Neural progenitor cell (in vitro differentiated cells): ENCODE measurements at regions not wholly inside any gene's neighbourhood (a gene's known extent, or its start where the extent isn't known, plus 50 kb on each side); places are given as distances from the start of the nearest gene placed in this dataset.

Source experiments
- DNase-seq: peaks from one replicate; pipeline ENCODE4 v3.0.0-alpha.2; 2016; ENCODE audit warnings: low spot score
- H2AFZ ChIP-seq: fragments of 200-600 bp; sonication (generic); replicated peaks from 2 replicates; pipeline ENCODE4 v1.6.1; 2016; ENCODE audit warnings: antibody characterized with exemption
- H3F3A ChIP-seq: fragments of 200-600 bp; sonication (generic); 2 replicates; pipeline ENCODE4 v1.6.1; 2016; ENCODE audit warnings: antibody characterized with exemption, low read depth
- H3K27ac ChIP-seq: fragments of 200-600 bp; sonication (generic); 2 replicates; pipeline ENCODE4 v1.5.1; 2016; ENCODE audit warnings: mild to moderate bottlenecking
- H3K27me3 ChIP-seq: fragments of 200-600 bp; sonication (generic); 2 replicates; pipeline ENCODE4 v1.6.1; 2016; ENCODE audit warnings: mild to moderate bottlenecking, moderate library complexity
- H3K36me3 ChIP-seq: fragments of 200-600 bp; sonication (generic); 2 replicates; pipeline ENCODE4 v1.5.1; 2016
- H3K4me1 ChIP-seq: fragments of 200-600 bp; sonication (generic); 2 replicates; pipeline ENCODE4 v1.6.1; 2016; ENCODE audit warnings: mixed run types
- H3K4me2 ChIP-seq: fragments of 200-600 bp; sonication (generic); 2 replicates; pipeline ENCODE4 v1.6.1; 2016
- H3K4me3 ChIP-seq: fragments of 200-600 bp; sonication (generic); 2 replicates; pipeline ENCODE4 v1.5.1; 2016
- H3K79me2 ChIP-seq: fragments of 200-600 bp; sonication (generic); 2 replicates; pipeline ENCODE4 v1.6.1; 2016; ENCODE audit warnings: low read depth
- H3K9ac ChIP-seq: fragments of 200-600 bp; sonication (generic); 2 replicates; pipeline ENCODE4 v1.6.1; 2016
- H3K9me3 ChIP-seq: fragments of 200-600 bp; sonication (generic); 2 replicates; pipeline ENCODE4 v1.5.1; 2016; ENCODE audit warnings: low read depth
- H4K20me1 ChIP-seq: fragments of 200-600 bp; sonication (generic); 2 replicates; pipeline ENCODE4 v1.6.1; 2016; ENCODE audit warnings: low read depth
- H3K27ac Mint-ChIP-seq: 3 replicates; pipeline ENCODE4 v1.8.0; 2021; ENCODE audit warnings: mixed read lengths
- H3K27me3 Mint-ChIP-seq: 2 replicates; pipeline ENCODE4 v1.8.0; 2022; ENCODE audit warnings: low read depth, mild to moderate bottlenecking, inconsistent platforms, moderate library complexity, mixed read lengths; ENCODE audit not compliant: insufficient read depth
- H3K36me3 Mint-ChIP-seq: 3 replicates; pipeline ENCODE4 v1.8.0; 2021; ENCODE audit warnings: mixed read lengths
- H3K4me1 Mint-ChIP-seq: 3 replicates; pipeline ENCODE4 v1.8.0; 2021; ENCODE audit warnings: mixed read lengths
- H3K4me3 Mint-ChIP-seq: 3 replicates; pipeline ENCODE4 v1.8.0; 2021; ENCODE audit warnings: mild to moderate bottlenecking, moderate library complexity, mixed read lengths
- H3K9me3 Mint-ChIP-seq: 3 replicates; pipeline ENCODE4 v1.8.0; 2020; ENCODE audit warnings: mixed read lengths
- EZH2 ChIP-seq: fragments of 200-600 bp; sonication (generic); IDR thresholded peaks from 2 replicates; pipeline ENCODE4 v1.6.1; 2017; ENCODE audit warnings: antibody characterized with exemption, mild to moderate bottlenecking, moderate library complexity
- EZH2phosphoT487 ChIP-seq: fragments of 200-600 bp; sonication (generic); IDR thresholded peaks from 2 replicates; pipeline ENCODE4 v1.6.1; 2017; ENCODE audit warnings: antibody characterized with exemption
- TF ChIP-seq, protein P1 (sequence below): fragments of 200-600 bp; sonication (generic); IDR thresholded peaks from 2 replicates; pipeline ENCODE4 v1.5.1; 2017; ENCODE audit warnings: antibody characterized with exemption, mild to moderate bottlenecking

GRCh38 chr16:65531475-65531874, 409.6 kb upstream of the CDH11 start:
- DNase-seq, result no peak
- Histone ChIP-seq H3K27me3 (no peaks in the 10 kb centered on the region), H2AFZ (no peak overlapping the region), H3K27ac (no peak overlapping the region), H3K9ac (no peak overlapping the region), H3K79me2 (no peaks in the 10 kb centered on the region), H3K4me1 (peaks cover 12% of the 10 kb centered on the region), H4K20me1 (no peaks in the 10 kb centered on the region), H3K4me3 (no peak overlapping the region), H3F3A (no peaks in the 10 kb centered on the region), H3K9me3 (no peaks in the 10 kb centered on the region), H3K4me2 (no peak overlapping the region), H3K36me3 (no peaks in the 10 kb centered on the region)
- Mint-ChIP-seq H3K27ac (no peak overlapping the region), H3K4me1 (peaks cover 5% of the 10 kb centered on the region), H3K4me3 (no peak overlapping the region), H3K9me3 (peaks cover 16% of the 10 kb centered on the region), H3K27me3 (peaks cover 6% of the 10 kb centered on the region), H3K36me3 (no peaks in the 10 kb centered on the region)
- TF ChIP-seq, protein P1, sequence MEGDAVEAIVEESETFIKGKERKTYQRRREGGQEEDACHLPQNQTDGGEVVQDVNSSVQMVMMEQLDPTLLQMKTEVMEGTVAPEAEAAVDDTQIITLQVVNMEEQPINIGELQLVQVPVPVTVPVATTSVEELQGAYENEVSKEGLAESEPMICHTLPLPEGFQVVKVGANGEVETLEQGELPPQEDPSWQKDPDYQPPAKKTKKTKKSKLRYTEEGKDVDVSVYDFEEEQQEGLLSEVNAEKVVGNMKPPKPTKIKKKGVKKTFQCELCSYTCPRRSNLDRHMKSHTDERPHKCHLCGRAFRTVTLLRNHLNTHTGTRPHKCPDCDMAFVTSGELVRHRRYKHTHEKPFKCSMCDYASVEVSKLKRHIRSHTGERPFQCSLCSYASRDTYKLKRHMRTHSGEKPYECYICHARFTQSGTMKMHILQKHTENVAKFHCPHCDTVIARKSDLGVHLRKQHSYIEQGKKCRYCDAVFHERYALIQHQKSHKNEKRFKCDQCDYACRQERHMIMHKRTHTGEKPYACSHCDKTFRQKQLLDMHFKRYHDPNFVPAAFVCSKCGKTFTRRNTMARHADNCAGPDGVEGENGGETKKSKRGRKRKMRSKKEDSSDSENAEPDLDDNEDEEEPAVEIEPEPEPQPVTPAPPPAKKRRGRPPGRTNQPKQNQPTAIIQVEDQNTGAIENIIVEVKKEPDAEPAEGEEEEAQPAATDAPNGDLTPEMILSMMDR, result no peak
- no peak for TF ChIP-seq EZH2phosphoT487
- TF ChIP-seq EZH2, result no peak

GRCh38 chr16:65525707-65526106, 403.8 kb upstream of the CDH11 start:
- Mint-ChIP-seq H3K27me3 (peaks cover 5% of the 10 kb centered on the region), H3K4me3 (no peak overlapping the region), H3K36me3 (no peaks in the 10 kb centered on the region), H3K9me3 (peaks cover 12% of the 10 kb centered on the region), H3K4me1 (peaks cover 41% of the 10 kb centered on the region), H3K27ac (no peak overlapping the region)
- H3K9me3 ChIP-seq, result no peaks in the 10 kb centered on the region
- H3K4me3 ChIP-seq, result no peak overlapping the region
- no peaks in the 10 kb centered on the region for H4K20me1 ChIP-seq
- no peak overlapping the region for H3K27ac ChIP-seq
- H3K4me2 ChIP-seq, result no peak overlapping the region
- H3K79me2 ChIP-seq, result no peaks in the 10 kb centered on the region
- no peak overlapping the region for H3K9ac ChIP-seq
- H3K4me1 ChIP-seq, result peaks cover 38% of the 10 kb centered on the region
- TF ChIP-seq, protein P1, result no peak
- peaks cover 28% of the 10 kb centered on the region for H3F3A ChIP-seq
- H2AFZ ChIP-seq, result no peak overlapping the region
- no peaks in the 10 kb centered on the region for H3K36me3 ChIP-seq
- no peaks in the 10 kb centered on the region for H3K27me3 ChIP-seq
- DNase-seq, result no peak

DNA sequence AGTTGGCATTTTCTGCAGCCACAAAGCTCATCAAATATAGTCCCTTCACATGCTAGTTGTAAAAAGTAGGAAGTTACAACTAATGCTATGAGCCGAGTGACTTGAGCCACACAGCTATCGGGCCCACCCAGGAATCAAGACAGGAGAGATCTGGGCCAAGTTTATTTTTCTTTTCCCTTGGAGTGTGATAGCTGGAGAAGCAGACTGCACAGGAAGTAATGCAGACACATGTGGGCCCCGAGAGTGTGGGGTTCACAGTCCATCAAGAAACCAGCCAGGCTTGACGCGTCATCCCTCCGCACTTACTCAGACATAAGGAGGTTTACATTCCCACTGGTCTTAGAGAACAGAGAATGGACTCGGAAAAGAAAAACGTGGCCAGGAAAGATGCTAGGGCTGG, 403.1 kb upstream of the CDH11 start:
- Histone ChIP-seq H3K27me3 (no peaks in the 10 kb centered on the region), H3K36me3 (no peaks in the 10 kb centered on the region), H3K9me3 (no peaks in the 10 kb centered on the region), H3K4me2 (no peak overlapping the region), H4K20me1 (no peaks in the 10 kb centered on the region), H3K79me2 (no peaks in the 10 kb centered on the region), H3F3A (peaks cover 28% of the 10 kb centered on the region), H3K27ac (no peak overlapping the region), H3K9ac (no peak overlapping the region), H3K4me3 (no peak overlapping the region), H3K4me1 (peaks cover 44% of the 10 kb centered on the region), H2AFZ (no peak overlapping the region)
- H3K4me3 Mint-ChIP-seq, result no peak overlapping the region
- peaks cover 3% of the 10 kb centered on the region for H3K27me3 Mint-ChIP-seq
- H3K4me1 Mint-ChIP-seq, result peaks cover 48% of the 10 kb centered on the region
- peaks cover 10% of the 10 kb centered on the region for H3K9me3 Mint-ChIP-seq
- H3K36me3 Mint-ChIP-seq, result no peaks in the 10 kb centered on the region
- DNase-seq, result no peak
- no peak overlapping the region for H3K27ac Mint-ChIP-seq
- no peak for TF ChIP-seq EZH2

DNA sequence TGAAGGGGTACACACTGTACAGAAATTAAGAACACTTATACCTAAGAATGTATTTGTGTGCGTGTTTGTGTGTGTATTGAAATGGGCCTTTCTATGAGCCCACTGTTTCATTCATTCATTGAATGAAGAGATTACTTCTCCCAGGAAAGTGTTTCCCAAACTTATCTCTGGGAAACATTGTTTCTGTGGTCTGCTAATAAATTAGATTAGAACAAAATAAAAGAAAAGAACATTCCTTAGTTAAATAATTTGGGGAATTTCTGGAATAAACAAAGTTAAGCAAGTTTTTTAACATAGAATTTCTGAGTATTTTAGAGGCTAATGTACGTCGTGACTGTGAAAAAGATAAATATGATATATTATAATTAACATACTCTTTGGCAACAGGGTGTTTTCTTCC, 402.4 kb upstream of the CDH11 start:
- TF ChIP-seq, protein P1, result no peak
- TF ChIP-seq EZH2 (no peak), EZH2phosphoT487 (no peak)
- Histone ChIP-seq H3K79me2 (no peaks in the 10 kb centered on the region), H3F3A (peaks cover 28% of the 10 kb centered on the region), H3K9ac (no peak overlapping the region), H2AFZ (no peak overlapping the region), H3K4me2 (no peak overlapping the region), H4K20me1 (no peaks in the 10 kb centered on the region), H3K9me3 (no peaks in the 10 kb centered on the region), H3K27ac (no peak overlapping the region), H3K4me1 (peaks cover 44% of the 10 kb centered on the region), H3K27me3 (no peaks in the 10 kb centered on the region), H3K4me3 (no peak overlapping the region), H3K36me3 (no peaks in the 10 kb centered on the region)
- no peak for DNase-seq
- Mint-ChIP-seq H3K9me3 (peaks cover 10% of the 10 kb centered on the region), H3K36me3 (no peaks in the 10 kb centered on the region), H3K27me3 (peaks cover 5% of the 10 kb centered on the region), H3K4me3 (no peak overlapping the region), H3K4me1 (peaks cover 51% of the 10 kb centered on the region), H3K27ac (no peak overlapping the region)
